ENCODE measurements at regions not wholly inside any gene's neighbourhood (a gene's known extent, or its start where the extent isn't known, plus 50 kb on each side); places are given as distances from the start of the nearest gene placed in this dataset.
"Not testable (repeated sequence)": the region's sequence is repeated elsewhere in the genome, so short reads cannot be mapped to it uniquely, and the experiment has no call there.

GRCh38 chr14:83918546-83918945 is 1611.4 kb upstream of the FLRT2 start:
- CTCF ChIA-PET (ENCODE audit: unreplicated experiment), result no interaction called here

GRCh38 chr14:83919675-83920074 is 1610.3 kb upstream of the FLRT2 start:
- H3K27ac ChIP-seq (ENCODE audit: low read depth, low read length, poor library complexity, severe bottlenecking); BruUV-seq (replicated peaks); H2AFZ ChIP-seq (ENCODE audit: low read length); CTCF ChIA-PET (ENCODE audit: unreplicated experiment); H3K79me2 ChIP-seq (ENCODE audit: insufficient read depth, low read depth, low read length); H3K9me3 ChIP-seq (ENCODE audit: low read length); H4K20me1 ChIP-seq (ENCODE audit: insufficient read depth, low read length); H3K9me2 ChIP-seq (ENCODE audit: insufficient read depth, low read length); H3K4me2 ChIP-seq (ENCODE audit: low read length); H3K4me1 ChIP-seq (ENCODE audit: insufficient read depth, low read length, poor library complexity, severe bottlenecking); H3K36me3 ChIP-seq (ENCODE audit: insufficient read depth, low read length); H3K4me3 ChIP-seq (ENCODE audit: low read depth, low read length, poor library complexity, severe bottlenecking); DNase-seq (ENCODE audit: low spot score); intact Hi-C loops (cut with micrococcal nuclease; ENCODE audit: unreplicated experiment): not testable (repeated sequence)
- POLR2A ChIA-PET, result interaction anchor here (0.7 kb wide), 1 partner anchor 25 kb away, joined by 3 read pairs; no protein-coding TSS in a partner anchor

More at GRCh38 chr14:83918546-83918945, 1611.4 kb upstream of the FLRT2 start:
- no peaks in the 10 kb centered on the region for H4K20me1 ChIP-seq (ENCODE audit: insufficient read depth, low read length)
- POLR2A ChIA-PET, result no interaction called here
- no peaks in the 10 kb centered on the region for H3K9me2 ChIP-seq (ENCODE audit: insufficient read depth, low read length)
- intact Hi-C loops (cut with micrococcal nuclease; ENCODE audit: unreplicated experiment), result no loop called here
- no peaks in the 10 kb centered on the region for H3K79me2 ChIP-seq (ENCODE audit: insufficient read depth, low read depth, low read length)
- no peak overlapping the region for H3K4me2 ChIP-seq (ENCODE audit: low read length)
- no peak overlapping the region for H2AFZ ChIP-seq (ENCODE audit: low read length)
- H3K4me1 ChIP-seq (ENCODE audit: insufficient read depth, low read length, poor library complexity, severe bottlenecking), result no peaks in the 10 kb centered on the region
- no peak overlapping the region for H3K27ac ChIP-seq (ENCODE audit: low read depth, low read length, poor library complexity, severe bottlenecking)
- no peak for DNase-seq (ENCODE audit: low spot score)
- H3K9me3 ChIP-seq (ENCODE audit: low read length), result no peaks in the 10 kb centered on the region
- TF ChIP-seq EZH2phosphoT487 (IDR thresholded peaks at IDR 0.05; ENCODE audit: borderline replicate concordance, low read depth, low read length), result no peak
- no peak for TF ChIP-seq CTCF (conservative IDR thresholded peaks at IDR 0.05; ENCODE audit: low read length)
- no TSS peak for BruUV-seq (replicated peaks)
- H3K36me3 ChIP-seq (ENCODE audit: insufficient read depth, low read length), result no peaks in the 10 kb centered on the region
- no peak overlapping the region for H3K4me3 ChIP-seq (ENCODE audit: low read depth, low read length, poor library complexity, severe bottlenecking)

GRCh38 chr14:83923842-83924241 is 1606.1 kb upstream of the FLRT2 start:
- H3K9me2 ChIP-seq (ENCODE audit: insufficient read depth, low read length), result no peaks in the 10 kb centered on the region
- no peak overlapping the region for H3K27ac ChIP-seq (ENCODE audit: low read depth, low read length, poor library complexity, severe bottlenecking)
- TF ChIP-seq EZH2phosphoT487 (IDR thresholded peaks at IDR 0.05; ENCODE audit: borderline replicate concordance, low read depth, low read length) (no peak), CTCF (conservative IDR thresholded peaks at IDR 0.05; ENCODE audit: low read length) (no peak)
- DNase-seq (ENCODE audit: low spot score), result no peak
- no peaks in the 10 kb centered on the region for H3K79me2 ChIP-seq (ENCODE audit: insufficient read depth, low read depth, low read length)
- H3K4me1 ChIP-seq (ENCODE audit: insufficient read depth, low read length, poor library complexity, severe bottlenecking), result no peaks in the 10 kb centered on the region
- ChIA-PET POLR2A (no interaction called here), CTCF (ENCODE audit: unreplicated experiment) (no interaction called here)
- intact Hi-C loops (cut with micrococcal nuclease; ENCODE audit: unreplicated experiment), result no loop called here
- H3K36me3 ChIP-seq (ENCODE audit: insufficient read depth, low read length), result no peaks in the 10 kb centered on the region
- BruUV-seq (replicated peaks), result no TSS peak
- H4K20me1 ChIP-seq (ENCODE audit: insufficient read depth, low read length), result no peaks in the 10 kb centered on the region
- H3K9me3 ChIP-seq (ENCODE audit: low read length), result no peaks in the 10 kb centered on the region
- H3K4me3 ChIP-seq (ENCODE audit: low read depth, low read length, poor library complexity, severe bottlenecking), result no peak overlapping the region
- no peak overlapping the region for H3K4me2 ChIP-seq (ENCODE audit: low read length)
- H2AFZ ChIP-seq (ENCODE audit: low read length), result no peak overlapping the region

Data from OCI-LY7 (cell line).